GM12878 (cell line): ENCODE measurements at regions not wholly inside any gene's neighbourhood (a gene's known extent, or its start where the extent isn't known, plus 50 kb on each side); places are given as distances from the start of the nearest gene placed in this dataset.

Source experiments
- ATAC-seq: fragments of 200-7000 bp; cut with Tn5 transposase; 3 replicates; pipeline ENCODE4 v1.9.1; 2020; ENCODE audit warnings: mild to moderate bottlenecking, moderate library complexity
- BruUV-seq: library from RNA; stranded (reverse); fragments of 400-500 nt; replicated peaks from 2 replicates; lab custom pipeline; 2021; lab: Mats Ljungman, UMichigan
- CTCF ChIA-PET: fragments of 300-600 bp; sonication (Branson Sonifier 250); formaldehyde crosslinking; extraction: SDS; loops from one replicate; lab custom pipeline; 2021; ENCODE audit warnings: inconsistent platforms; lab: Yijun Ruan, JAX
- POLR2A ChIA-PET: fragments of 350-600 bp; formaldehyde crosslinking; extraction: SDS; loops from one replicate; lab custom pipeline; 2021; ENCODE audit warnings: inconsistent platforms; lab: Charles Lee
- RAD21 ChIA-PET: fragments of 300-600 bp; sonication (Branson Sonifier 250); formaldehyde crosslinking; loops from one replicate; lab custom pipeline; 2023; ENCODE audit warnings: antibody characterized with exemption; ENCODE audit not compliant: unreplicated experiment; lab: Charles Lee
- SMC1A ChIA-PET: fragments of 300-600 bp; sonication (Branson Sonifier 250); formaldehyde crosslinking; loops from one replicate; lab custom pipeline; 2023; ENCODE audit not compliant: unreplicated experiment, uncharacterized antibody; lab: Charles Lee
- DNase-seq: peaks from one replicate; pipeline ENCODE4 v3.0.0-alpha.2; 2011; ENCODE audit warnings: low read depth, low spot score
- FAIRE-seq: peaks from 3 replicates; lab custom pipeline; 2011; peaks lifted over from hg19 to GRCh38; lab: Jason Lieb, UNC
- H2AFZ ChIP-seq: 2 replicates; pipeline ENCODE4 v1.6.0; 2011; ENCODE audit warnings: low read depth, low read length, control low read depth; ENCODE audit not compliant: control insufficient read depth
- H3K27ac ChIP-seq: 2 replicates; pipeline ENCODE4 v1.5.1; 2011; ENCODE audit warnings: control low read depth; ENCODE audit not compliant: control insufficient read depth, insufficient read depth
- H3K27me3 ChIP-seq, 2 experiments: replicated peaks in 1 of 2; 2 replicates each; pipeline versions ENCODE4 v1.6.0 to v1.6.1; 2011; ENCODE audit warnings: low read length in 1 of 2; ENCODE audit not compliant: control insufficient read depth in 2 of 2, insufficient read depth in 2 of 2
- H3K36me3 ChIP-seq, 2 experiments: 2 replicates each; pipeline ENCODE4 v1.5.1; 2011; ENCODE audit warnings: low read length in 1 of 2; ENCODE audit not compliant: control insufficient read depth in 2 of 2, insufficient read depth in 2 of 2
- H3K4me1 ChIP-seq: 2 replicates; pipeline ENCODE4 v1.6.1; 2011; ENCODE audit warnings: mild to moderate bottlenecking, low read length, moderate library complexity, mixed read lengths; ENCODE audit not compliant: control insufficient read depth, insufficient read depth
- H3K4me2 ChIP-seq: 2 replicates; pipeline ENCODE4 v1.6.0; 2011; ENCODE audit warnings: control low read depth; ENCODE audit not compliant: control insufficient read depth, insufficient read depth
- H3K4me3 ChIP-seq: fragments of 200-600 bp; sonication (generic); 2 replicates; pipeline ENCODE4 v1.5.1; 2016
- H3K79me2 ChIP-seq: 2 replicates; pipeline ENCODE4 v1.6.0; 2011; ENCODE audit warnings: low read length; ENCODE audit not compliant: control insufficient read depth, insufficient read depth
- H3K9ac ChIP-seq: 2 replicates; pipeline ENCODE4 v1.8.0; 2011; ENCODE audit warnings: low read length, control low read depth, mixed read lengths; ENCODE audit not compliant: control insufficient read depth, insufficient read depth
- H3K9me3 ChIP-seq: replicated peaks from 3 replicates; pipeline ENCODE4 v1.5.1; 2011; ENCODE audit warnings: mild to moderate bottlenecking, low read length; ENCODE audit not compliant: control insufficient read depth, insufficient read depth
- H4K20me1 ChIP-seq: 2 replicates; pipeline ENCODE4 v1.6.0; 2011; ENCODE audit not compliant: control insufficient read depth, insufficient read depth
- ETV6 ChIP-seq, 2 experiments: fragments of 450-650 bp in 1 of 2; IDR thresholded peaks in 1 of 2; conservative IDR thresholded peaks in 1 of 2; 2 replicates each; pipeline ENCODE4 v1.6.1; 2014; ENCODE audit warnings: antibody characterized with exemption in 1 of 2, borderline replicate concordance in 1 of 2, low read depth in 1 of 2, mild to moderate bottlenecking in 1 of 2, moderate library complexity in 1 of 2
- GATAD2B ChIP-seq: fragments of 450-650 bp; conservative IDR thresholded peaks from 2 replicates; pipeline ENCODE4 v1.6.1; 2017; ENCODE audit warnings: low read depth, mild to moderate bottlenecking, moderate library complexity
- HDAC2 ChIP-seq: fragments of 200-600 bp; sonication (generic); IDR thresholded peaks from 2 replicates; pipeline ENCODE4 v1.6.1; 2017
- IKZF2 ChIP-seq, 2 experiments: fragments of 450-650 bp; IDR thresholded peaks; 2 replicates each; pipeline ENCODE4 v1.6.1; 2017; ENCODE audit warnings: mild to moderate bottlenecking in 2 of 2, moderate library complexity in 2 of 2
- MTA2 ChIP-seq: fragments of 450-650 bp; IDR thresholded peaks from 2 replicates; pipeline ENCODE4 v1.6.1; 2016; ENCODE audit warnings: low read depth, mild to moderate bottlenecking, moderate library complexity
- NFXL1 ChIP-seq: fragments of 450-650 bp; IDR thresholded peaks from 2 replicates; pipeline ENCODE4 v1.6.1; 2017; ENCODE audit warnings: antibody characterized with exemption, mild to moderate bottlenecking, borderline replicate concordance
- RFX5 ChIP-seq: IDR thresholded peaks from 2 replicates; pipeline ENCODE4 v1.6.1; 2011; ENCODE audit warnings: low read depth, low read length, improper control_type of control experiment
- SP1 ChIP-seq: IDR thresholded peaks from one replicate; pipeline ENCODE4 v1.6.1; 2011; ENCODE audit warnings: low read depth, low read length
- SRF ChIP-seq, 2 experiments: IDR thresholded peaks; 2 replicates each; pipeline ENCODE4 v1.6.1; 2011; ENCODE audit warnings: low read depth in 2 of 2, low read length in 2 of 2, mild to moderate bottlenecking in 1 of 2, moderate library complexity in 1 of 2
- STAT1 ChIP-seq: fragments of 450-650 bp; conservative IDR thresholded peaks from 2 replicates; pipeline ENCODE4 v1.6.1; 2014; ENCODE audit warnings: antibody characterized with exemption, mild to moderate bottlenecking
- WGBS: methylation state at CpG from one replicate; pipeline ENCODE4 v1.1.6; 2016; ENCODE audit warnings: low lambda C conversion rate; ENCODE audit not compliant: insufficient replicate concordance, insufficient coverage; ENCODE audit errors: missing lambda C conversion rate; 5-methylcytosine and 5-hydroxymethylcytosine counted together
- in situ Hi-C: fragments of 300-500 bp; cut with MboI; formaldehyde crosslinking; loops from 9 replicates; pipeline ENCODE4 v1.14.3; 2018; ENCODE audit warnings: mixed read lengths
- intact Hi-C: fragments of 100-400 bp; cut with micrococcal nuclease; formaldehyde crosslinking; loops from one replicate; pipeline ENCODE4 v1.14.2; 2022; ENCODE audit not compliant: unreplicated experiment
- TF ChIP-seq, protein P1 (sequence below): fragments of 450-650 bp; IDR thresholded peaks from 2 replicates; pipeline ENCODE4 v1.6.1; 2017; ENCODE audit warnings: mild to moderate bottlenecking, low read depth, inconsistent platforms; ENCODE audit not compliant: poor library complexity, severe bottlenecking
- TF ChIP-seq, protein P2 (sequence below): IDR thresholded peaks from 2 replicates; pipeline ENCODE4 v1.6.1; 2012; ENCODE audit warnings: low read depth, low read length, improper control_type of control experiment

DNA sequence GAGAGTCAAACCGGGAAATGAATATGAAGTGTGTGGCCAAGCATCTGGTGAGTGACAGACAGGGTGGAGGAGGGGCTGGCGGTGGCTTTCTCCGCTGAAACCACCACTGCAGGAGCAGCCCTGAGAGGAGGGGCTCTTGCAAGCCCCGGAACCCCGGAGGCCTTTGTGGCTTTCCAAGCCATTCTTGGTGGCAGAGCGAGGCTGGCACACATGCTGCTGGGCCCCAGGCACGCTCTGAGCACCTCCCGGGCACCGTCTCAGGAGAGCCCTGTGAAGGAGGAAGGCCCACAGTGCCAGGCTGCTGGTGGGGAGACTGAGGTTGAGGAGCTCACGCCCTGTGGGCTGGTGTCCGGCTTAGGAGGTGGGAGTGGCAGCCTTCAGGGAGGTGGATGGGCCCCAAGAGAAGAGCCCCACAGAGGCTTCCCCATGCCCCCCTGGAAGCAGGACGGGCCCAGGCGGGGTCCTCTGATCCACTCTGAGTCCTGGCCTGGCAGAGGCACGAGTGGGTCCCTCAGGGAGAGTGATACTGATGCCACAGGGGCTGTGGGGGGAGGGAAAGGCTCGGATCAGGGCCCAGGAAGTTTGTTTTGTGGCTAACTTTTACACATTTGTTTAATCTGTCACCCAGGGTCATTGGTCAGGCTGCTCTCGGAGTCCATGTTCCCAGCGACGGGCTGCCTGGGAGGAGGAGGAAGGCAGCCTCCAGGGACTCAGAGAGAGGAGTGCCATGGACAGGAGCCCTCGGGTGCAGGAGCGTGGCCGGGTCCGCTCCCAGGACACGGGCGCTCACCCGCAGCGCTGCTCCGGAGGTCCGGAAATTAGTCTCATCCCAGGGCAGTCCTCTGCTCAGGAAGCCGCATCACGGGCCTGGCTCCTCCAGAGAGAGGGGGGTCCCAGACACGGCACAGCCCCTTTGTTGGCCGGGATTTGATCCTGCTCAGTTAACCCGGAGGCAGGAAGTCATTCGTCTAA, 170.7 kb downstream of the ERMARD start:
- ChIA-PET CTCF (no interaction called here), RAD21 (no interaction called here), POLR2A (no interaction called here), SMC1A (no interaction called here)
- H3K4me1 ChIP-seq, result no peaks in the 10 kb centered on the region
- no peaks in the 10 kb centered on the region for H3K36me3 ChIP-seq
- no peak for FAIRE-seq
- intact Hi-C loops, result no loop called here
- H3K79me2 ChIP-seq, result no peaks in the 10 kb centered on the region
- peaks cover 2% of the 10 kb centered on the region; the same call in 1 of the 3 replicates for H3K9me3 ChIP-seq
- H3K4me2 ChIP-seq, result no peak overlapping the region
- 19% methylated on average over 25 of the region's 34 CpGs for WGBS
- H3K9ac ChIP-seq, result no peak overlapping the region
- DNase-seq, result no peak
- H2AFZ ChIP-seq, result no peak overlapping the region
- no TSS peak for BruUV-seq
- H3K27ac ChIP-seq, result no peak overlapping the region
- H4K20me1 ChIP-seq, result no peaks in the 10 kb centered on the region
- H3K4me3 ChIP-seq, result no peak overlapping the region
- ATAC-seq, result no peak
- no peak for TF ChIP-seq SRF (IDR thresholded peaks at IDR 0.05; ENCODE audit: low read depth in 2 of 2, low read length in 2 of 2)
- TF ChIP-seq GATAD2B, result no peak
- no peak for TF ChIP-seq STAT1
- TF ChIP-seq, protein P1, sequence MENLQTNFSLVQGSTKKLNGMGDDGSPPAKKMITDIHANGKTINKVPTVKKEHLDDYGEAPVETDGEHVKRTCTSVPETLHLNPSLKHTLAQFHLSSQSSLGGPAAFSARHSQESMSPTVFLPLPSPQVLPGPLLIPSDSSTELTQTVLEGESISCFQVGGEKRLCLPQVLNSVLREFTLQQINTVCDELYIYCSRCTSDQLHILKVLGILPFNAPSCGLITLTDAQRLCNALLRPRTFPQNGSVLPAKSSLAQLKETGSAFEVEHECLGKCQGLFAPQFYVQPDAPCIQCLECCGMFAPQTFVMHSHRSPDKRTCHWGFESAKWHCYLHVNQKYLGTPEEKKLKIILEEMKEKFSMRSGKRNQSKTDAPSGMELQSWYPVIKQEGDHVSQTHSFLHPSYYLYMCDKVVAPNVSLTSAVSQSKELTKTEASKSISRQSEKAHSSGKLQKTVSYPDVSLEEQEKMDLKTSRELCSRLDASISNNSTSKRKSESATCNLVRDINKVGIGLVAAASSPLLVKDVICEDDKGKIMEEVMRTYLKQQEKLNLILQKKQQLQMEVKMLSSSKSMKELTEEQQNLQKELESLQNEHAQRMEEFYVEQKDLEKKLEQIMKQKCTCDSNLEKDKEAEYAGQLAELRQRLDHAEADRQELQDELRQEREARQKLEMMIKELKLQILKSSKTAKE, result no peak
- TF ChIP-seq MTA2, result no peak
- no peak for TF ChIP-seq RFX5
- no peak for TF ChIP-seq IKZF2 (IDR thresholded peaks at IDR 0.05)
- no peak for TF ChIP-seq ETV6 (conservative IDR thresholded peaks at IDR 0.05 in 1 of 2, IDR thresholded peaks at IDR 0.05 in 1 of 2; ENCODE audit: borderline replicate concordance in 1 of 2, low read depth in 1 of 2)
- TF ChIP-seq NFXL1, result no peak
- no peak for TF ChIP-seq HDAC2
- TF ChIP-seq SP1, result no peak
- TF ChIP-seq, protein P2, sequence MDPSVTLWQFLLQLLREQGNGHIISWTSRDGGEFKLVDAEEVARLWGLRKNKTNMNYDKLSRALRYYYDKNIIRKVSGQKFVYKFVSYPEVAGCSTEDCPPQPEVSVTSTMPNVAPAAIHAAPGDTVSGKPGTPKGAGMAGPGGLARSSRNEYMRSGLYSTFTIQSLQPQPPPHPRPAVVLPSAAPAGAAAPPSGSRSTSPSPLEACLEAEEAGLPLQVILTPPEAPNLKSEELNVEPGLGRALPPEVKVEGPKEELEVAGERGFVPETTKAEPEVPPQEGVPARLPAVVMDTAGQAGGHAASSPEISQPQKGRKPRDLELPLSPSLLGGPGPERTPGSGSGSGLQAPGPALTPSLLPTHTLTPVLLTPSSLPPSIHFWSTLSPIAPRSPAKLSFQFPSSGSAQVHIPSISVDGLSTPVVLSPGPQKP, result no peak
- in situ Hi-C loops, result no loop called here
- no peaks in the 10 kb centered on the region for H3K27me3 ChIP-seq
